ENCODE measurements at regions not wholly inside any gene's neighbourhood (a gene's known extent, or its start where the extent isn't known, plus 50 kb on each side); places are given as distances from the start of the nearest gene placed in this dataset.

DNA sequence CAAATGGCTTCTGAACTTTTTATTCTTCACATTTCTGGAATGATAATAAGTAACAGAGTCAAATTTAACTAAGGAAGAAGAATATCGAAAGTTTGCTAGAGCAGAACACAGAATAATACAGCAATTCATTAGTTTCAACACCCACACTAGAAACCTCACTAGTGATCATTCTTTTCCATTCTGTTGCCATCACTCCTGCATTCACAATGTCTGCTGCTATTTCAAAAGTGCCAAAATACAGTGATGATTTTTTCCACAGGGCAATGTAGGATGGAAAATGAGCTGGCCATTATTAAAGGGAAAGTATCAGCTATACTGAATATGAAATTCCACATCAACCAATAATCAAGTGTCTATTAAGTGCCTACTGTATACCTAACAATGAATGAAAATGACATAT lies 186.7 kb downstream of the USP46 start:
- Histone ChIP-seq H3K27me3 (ENCODE audit: insufficient read depth, low read length) (no peaks in the 10 kb centered on the region), H3K4me3 (ENCODE audit: low read depth, low read length, poor library complexity, severe bottlenecking) (no peak overlapping the region), H3K79me2 (ENCODE audit: insufficient read depth, low read length) (no peaks in the 10 kb centered on the region), H4K20me1 (ENCODE audit: insufficient read depth, low read length) (no peaks in the 10 kb centered on the region), H3K36me3 (ENCODE audit: insufficient read depth, low read length) (no peaks in the 10 kb centered on the region), H3K9me3 (ENCODE audit: low read length) (no peaks in the 10 kb centered on the region), H2AFZ (ENCODE audit: low read length) (no peak overlapping the region), H3K9me2 (ENCODE audit: low read depth, low read length) (no peaks in the 10 kb centered on the region), H3K9ac (ENCODE audit: low read length) (no peak overlapping the region), H3F3A (ENCODE audit: insufficient read depth, low read length) (no peaks in the 10 kb centered on the region), H3K4me2 (ENCODE audit: low read length) (no peak overlapping the region), H3K27ac (ENCODE audit: low read depth, low read length, poor library complexity, severe bottlenecking) (no peak overlapping the region), H3K4me1 (ENCODE audit: insufficient read depth, low read length, severe bottlenecking) (no peaks in the 10 kb centered on the region)
- no peak for TF ChIP-seq EZH2 (IDR thresholded peaks at IDR 0.05; ENCODE audit: borderline replicate concordance, low read length)
- TF ChIP-seq, protein P1, sequence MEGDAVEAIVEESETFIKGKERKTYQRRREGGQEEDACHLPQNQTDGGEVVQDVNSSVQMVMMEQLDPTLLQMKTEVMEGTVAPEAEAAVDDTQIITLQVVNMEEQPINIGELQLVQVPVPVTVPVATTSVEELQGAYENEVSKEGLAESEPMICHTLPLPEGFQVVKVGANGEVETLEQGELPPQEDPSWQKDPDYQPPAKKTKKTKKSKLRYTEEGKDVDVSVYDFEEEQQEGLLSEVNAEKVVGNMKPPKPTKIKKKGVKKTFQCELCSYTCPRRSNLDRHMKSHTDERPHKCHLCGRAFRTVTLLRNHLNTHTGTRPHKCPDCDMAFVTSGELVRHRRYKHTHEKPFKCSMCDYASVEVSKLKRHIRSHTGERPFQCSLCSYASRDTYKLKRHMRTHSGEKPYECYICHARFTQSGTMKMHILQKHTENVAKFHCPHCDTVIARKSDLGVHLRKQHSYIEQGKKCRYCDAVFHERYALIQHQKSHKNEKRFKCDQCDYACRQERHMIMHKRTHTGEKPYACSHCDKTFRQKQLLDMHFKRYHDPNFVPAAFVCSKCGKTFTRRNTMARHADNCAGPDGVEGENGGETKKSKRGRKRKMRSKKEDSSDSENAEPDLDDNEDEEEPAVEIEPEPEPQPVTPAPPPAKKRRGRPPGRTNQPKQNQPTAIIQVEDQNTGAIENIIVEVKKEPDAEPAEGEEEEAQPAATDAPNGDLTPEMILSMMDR (IDR thresholded peaks at IDR 0.05; ENCODE audit: low read length) = no peak

- no peak overlapping the region for H3K27ac ChIP-seq (ENCODE audit: low read depth, low read length, poor library complexity, severe bottlenecking)
- no peak overlapping the region for H3K4me2 ChIP-seq (ENCODE audit: low read length)
- H3K9ac ChIP-seq (ENCODE audit: low read length) = no peak overlapping the region
- no peak overlapping the region for H3K4me3 ChIP-seq (ENCODE audit: low read depth, low read length, poor library complexity, severe bottlenecking)
- H3K36me3 ChIP-seq (ENCODE audit: insufficient read depth, low read length) = no peaks in the 10 kb centered on the region
- H3K9me3 ChIP-seq (ENCODE audit: low read length) = no peaks in the 10 kb centered on the region
- H3K9me2 ChIP-seq (ENCODE audit: low read depth, low read length) = no peaks in the 10 kb centered on the region
- H2AFZ ChIP-seq (ENCODE audit: low read length) = no peak overlapping the region
- H3K27me3 ChIP-seq (ENCODE audit: insufficient read depth, low read length) = no peaks in the 10 kb centered on the region
- H3K79me2 ChIP-seq (ENCODE audit: insufficient read depth, low read length) = no peaks in the 10 kb centered on the region
- H3K4me1 ChIP-seq (ENCODE audit: insufficient read depth, low read length, severe bottlenecking) = no peaks in the 10 kb centered on the region
- H3F3A ChIP-seq (ENCODE audit: insufficient read depth, low read length) = no peaks in the 10 kb centered on the region
- TF ChIP-seq, protein P1 (IDR thresholded peaks at IDR 0.05; ENCODE audit: low read length) = no peak
- TF ChIP-seq EZH2 (IDR thresholded peaks at IDR 0.05; ENCODE audit: borderline replicate concordance, low read length) = no peak
- no peaks in the 10 kb centered on the region for H4K20me1 ChIP-seq (ENCODE audit: insufficient read depth, low read length)
Observed at GRCh38 chr4:52477191-52477780, 181.8 kb downstream of the USP46 start.

DNA sequence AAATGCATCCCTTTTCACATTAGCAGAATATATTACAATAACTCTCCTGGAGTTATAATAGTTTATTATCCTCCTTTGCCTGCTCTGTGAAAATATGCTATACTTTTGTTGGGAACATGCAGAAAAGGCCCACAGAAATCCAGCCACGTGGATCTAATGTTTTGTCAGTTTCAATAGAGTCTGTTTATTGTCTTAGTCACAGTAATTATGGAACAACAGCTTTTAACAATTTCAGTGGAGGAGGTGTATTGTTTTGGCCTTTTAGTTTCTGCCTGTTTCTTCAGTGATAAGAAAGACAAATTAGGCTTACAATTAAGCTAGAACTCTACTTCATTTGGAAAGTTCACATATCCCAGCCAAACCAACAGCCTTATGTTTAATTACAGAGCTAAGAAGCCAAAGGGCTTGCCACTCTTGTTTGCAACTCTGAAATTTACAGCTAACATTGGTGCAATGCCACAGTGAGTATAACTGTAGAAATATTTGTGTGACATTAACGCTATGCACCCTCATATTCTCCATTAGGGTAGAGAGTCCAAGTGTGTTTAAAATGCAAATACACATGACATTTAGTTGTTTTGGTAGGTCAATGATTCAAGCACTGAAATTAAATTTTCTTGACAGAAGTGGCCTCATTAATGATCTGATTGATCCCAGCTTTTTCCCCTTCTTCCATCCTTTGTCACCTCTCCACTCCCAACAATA lies 175.8 kb downstream of the USP46 start:
- H3K9me2 ChIP-seq (ENCODE audit: low read depth, low read length) = no peaks in the 10 kb centered on the region
- no peaks in the 10 kb centered on the region for H3K9me3 ChIP-seq (ENCODE audit: low read length)
- no peaks in the 10 kb centered on the region for H4K20me1 ChIP-seq (ENCODE audit: insufficient read depth, low read length)
- H3K79me2 ChIP-seq (ENCODE audit: insufficient read depth, low read length) = no peaks in the 10 kb centered on the region
- no peaks in the 10 kb centered on the region for H3K4me1 ChIP-seq (ENCODE audit: insufficient read depth, low read length, severe bottlenecking)
- no peak overlapping the region for H3K4me2 ChIP-seq (ENCODE audit: low read length)
- H2AFZ ChIP-seq (ENCODE audit: low read length) = no peak overlapping the region
- no peak overlapping the region for H3K4me3 ChIP-seq (ENCODE audit: low read depth, low read length, poor library complexity, severe bottlenecking)
- no peaks in the 10 kb centered on the region for H3K36me3 ChIP-seq (ENCODE audit: insufficient read depth, low read length)
- TF ChIP-seq, protein P1 (IDR thresholded peaks at IDR 0.05; ENCODE audit: low read length) = no peak
- TF ChIP-seq EZH2 (IDR thresholded peaks at IDR 0.05; ENCODE audit: borderline replicate concordance, low read length) = no peak
- no peak overlapping the region for H3K27ac ChIP-seq (ENCODE audit: low read depth, low read length, poor library complexity, severe bottlenecking)
- H3K27me3 ChIP-seq (ENCODE audit: insufficient read depth, low read length) = no peaks in the 10 kb centered on the region
- H3F3A ChIP-seq (ENCODE audit: insufficient read depth, low read length) = no peaks in the 10 kb centered on the region
- no peak overlapping the region for H3K9ac ChIP-seq (ENCODE audit: low read length)
